Stimulated activated CD8-positive, alpha-beta memory T cell treated with anti-CD3 and anti-CD28 coated beads, Interleukin-4, amount 100 ng/mL, for 48 hours (primary cell): ENCODE measurements at regions not wholly inside any gene's neighbourhood (a gene's known extent, or its start where the extent isn't known, plus 50 kb on each side); places are given as distances from the start of the nearest gene placed in this dataset.

Experiments used
- DNase-seq: peaks from one replicate; pipeline ENCODE4 v3.0.0-alpha.2; 2020

- DNase-seq, result no peak
Measured at GRCh38 chr9:32837551-32838058, 54.3 kb downstream of the TMEM215 start.

GRCh38 chr9:32839013-32839885 lies 55.9 kb downstream of the TMEM215 start:
- DNase-seq, result no peak

GRCh38 chr9:32841314-32841713 lies 58.0 kb downstream of the TMEM215 start:
- no peak for DNase-seq

GRCh38 chr9:32843295-32843694 lies 60.0 kb downstream of the TMEM215 start:
- no peak for DNase-seq

GRCh38 chr9:32844259-32844658 lies 60.9 kb downstream of the TMEM215 start:
- no peak for DNase-seq

GRCh38 chr9:32854271-32854670 lies 70.9 kb downstream of the TMEM215 start:
- DNase-seq, result no peak

GRCh38 chr9:32855752-32856151 lies 72.4 kb downstream of the TMEM215 start:
- no peak for DNase-seq

- DNase-seq, result no peak
Measured at GRCh38 chr9:32863291-32863690, 80.0 kb downstream of the TMEM215 start.

- no peak for DNase-seq
Measured at GRCh38 chr9:32864971-32865370, 81.6 kb downstream of the TMEM215 start.

GRCh38 chr9:32866273-32866672 lies 82.9 kb downstream of the TMEM215 start:
- peak; percentile 24 for DNase-seq

- DNase-seq, result no peak
Measured at GRCh38 chr9:32867026-32867425, 83.7 kb downstream of the TMEM215 start.

- DNase-seq, result no peak
Measured at GRCh38 chr9:32867601-32868204, 84.4 kb downstream of the TMEM215 start.

GRCh38 chr9:32869404-32869803 lies 86.1 kb downstream of the TMEM215 start:
- DNase-seq, result no peak

GRCh38 chr9:32873131-32873530 lies 89.8 kb downstream of the TMEM215 start:
- no peak for DNase-seq

- no peak for DNase-seq
Measured at GRCh38 chr9:32873553-32873952, 90.2 kb downstream of the TMEM215 start.

GRCh38 chr9:32875242-32875641 lies 91.9 kb downstream of the TMEM215 start:
- no peak for DNase-seq

GRCh38 chr9:32875748-32876147 lies 92.4 kb downstream of the TMEM215 start:
- no peak for DNase-seq

- DNase-seq, result no peak
Measured at GRCh38 chr9:32877103-32877502, 93.8 kb downstream of the TMEM215 start.

GRCh38 chr9:32877639-32878217 lies 94.4 kb downstream of the TMEM215 start:
- DNase-seq, result no peak

GRCh38 chr9:32879335-32879734 lies 96.0 kb downstream of the TMEM215 start:
- no peak for DNase-seq

GRCh38 chr9:32881948-32882347 lies 98.6 kb downstream of the TMEM215 start:
- no peak for DNase-seq

- no peak for DNase-seq
Measured at GRCh38 chr9:32882705-32883104, 99.4 kb downstream of the TMEM215 start.

- no peak for DNase-seq
Measured at GRCh38 chr9:32884482-32884881, 101.1 kb downstream of the TMEM215 start.

GRCh38 chr9:32886021-32886420 lies 102.7 kb downstream of the TMEM215 start:
- DNase-seq, result no peak
